CD4-positive, alpha-beta T cell treated with Interferon gamma for 1 hour (primary cell): ENCODE measurements at regions not wholly inside any gene's neighbourhood (a gene's known extent, or its start where the extent isn't known, plus 50 kb on each side); places are given as distances from the start of the nearest gene placed in this dataset.

Experiments
- DNase-seq: peaks from one replicate; pipeline ENCODE4 v3.0.0-alpha.2; 2020

GRCh38 chr20:48571949-48572847, 255.6 kb downstream of the PREX1 start:
- DNase-seq, result no peak

GRCh38 chr20:48569679-48570078, 258.1 kb downstream of the PREX1 start:
- no peak for DNase-seq

GRCh38 chr20:48568520-48568919, 259.3 kb downstream of the PREX1 start:
- no peak for DNase-seq

GRCh38 chr20:48567145-48567544, 260.7 kb downstream of the PREX1 start:
- no peak for DNase-seq

- no peak for DNase-seq
Measured at GRCh38 chr20:48564982-48565539, 262.7 kb downstream of the PREX1 start.

GRCh38 chr20:48563191-48563870, 264.5 kb downstream of the PREX1 start:
- DNase-seq, result no peak

GRCh38 chr20:48562586-48563116, 265.1 kb downstream of the PREX1 start:
- no peak for DNase-seq

GRCh38 chr20:48558906-48559305, 268.9 kb downstream of the PREX1 start:
- no peak for DNase-seq

GRCh38 chr20:48557380-48557779, 270.4 kb downstream of the PREX1 start:
- DNase-seq, result no peak

GRCh38 chr20:48556956-48557355, 270.8 kb downstream of the PREX1 start:
- DNase-seq, result no peak

- DNase-seq, result no peak
Measured at GRCh38 chr20:48552550-48552949, 275.2 kb downstream of the PREX1 start.

GRCh38 chr20:48550814-48551213, 277.0 kb downstream of the PREX1 start:
- DNase-seq, result no peak

- no peak for DNase-seq
Measured at GRCh38 chr20:48547664-48548063, 280.1 kb downstream of the PREX1 start.

- no peak for DNase-seq
Measured at GRCh38 chr20:48544402-48545339, 283.1 kb downstream of the PREX1 start.

- DNase-seq, result no peak
Measured at GRCh38 chr20:48541581-48542071, 286.2 kb downstream of the PREX1 start.

GRCh38 chr20:48538856-48539255, 288.9 kb downstream of the PREX1 start:
- DNase-seq, result no peak

- DNase-seq, result no peak
Measured at GRCh38 chr20:48538058-48538825, 289.6 kb downstream of the PREX1 start.

- DNase-seq, result no peak
Measured at GRCh38 chr20:48536206-48536605, 291.6 kb downstream of the PREX1 start.

- DNase-seq, result no peak
Measured at GRCh38 chr20:48535556-48535955, 292.2 kb downstream of the PREX1 start.

- no peak for DNase-seq
Measured at GRCh38 chr20:48532028-48532427, 295.8 kb downstream of the PREX1 start.

GRCh38 chr20:48531505-48531904, 296.3 kb downstream of the PREX1 start:
- no peak for DNase-seq
